ELR (cell line): ENCODE measurements at regions not wholly inside any gene's neighbourhood (a gene's known extent, or its start where the extent isn't known, plus 50 kb on each side); places are given as distances from the start of the nearest gene placed in this dataset.
A peak's percentile ranks its signal among the peaks of the same experiment; 100 is the strongest.
"Not testable (repeated sequence)": the region's sequence is repeated elsewhere in the genome, so short reads cannot be mapped to it uniquely, and the experiment has no call there.

Experiments
- DNase-seq: peaks from one replicate; pipeline ENCODE4 v3.0.0-alpha.2; 2015; ENCODE audit warnings: low read depth

DNA sequence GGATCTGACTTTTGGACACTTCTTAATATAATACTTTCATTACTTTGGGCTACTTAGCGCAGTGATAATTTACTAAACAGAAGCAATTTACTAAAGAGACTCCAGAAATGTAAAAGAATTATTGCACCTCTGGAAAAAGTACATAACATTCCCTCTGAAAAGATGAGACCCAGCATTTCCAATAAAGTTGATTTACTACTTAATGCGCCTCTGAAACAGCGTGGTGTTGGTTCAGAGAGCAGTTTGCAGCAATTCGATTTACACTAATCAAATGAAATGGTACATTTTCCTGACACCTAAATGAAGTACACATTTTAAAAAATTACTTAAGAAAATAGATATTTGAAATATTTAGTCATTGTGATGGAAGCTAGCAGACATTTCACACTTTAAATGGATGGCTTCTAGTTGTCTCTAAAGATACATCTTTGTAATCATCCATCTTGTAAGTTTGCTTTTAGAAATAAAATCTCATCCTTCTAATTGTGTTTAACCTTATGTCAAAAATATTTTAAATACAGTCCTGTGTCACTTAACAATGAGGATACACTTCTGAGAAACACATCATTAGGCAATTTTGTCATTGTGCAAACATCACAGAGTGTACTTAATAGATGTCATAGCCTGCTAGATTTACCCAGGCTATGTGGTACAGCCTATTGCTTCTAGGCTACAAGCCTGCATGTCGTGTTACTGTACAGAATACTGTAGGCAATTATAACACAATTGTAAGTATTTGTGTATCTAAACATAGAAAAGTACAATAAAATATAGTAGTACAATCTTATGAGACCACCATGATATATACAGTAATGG is 284.6 kb upstream of the UBE2E3 start:
- DNase-seq = no peak

DNA sequence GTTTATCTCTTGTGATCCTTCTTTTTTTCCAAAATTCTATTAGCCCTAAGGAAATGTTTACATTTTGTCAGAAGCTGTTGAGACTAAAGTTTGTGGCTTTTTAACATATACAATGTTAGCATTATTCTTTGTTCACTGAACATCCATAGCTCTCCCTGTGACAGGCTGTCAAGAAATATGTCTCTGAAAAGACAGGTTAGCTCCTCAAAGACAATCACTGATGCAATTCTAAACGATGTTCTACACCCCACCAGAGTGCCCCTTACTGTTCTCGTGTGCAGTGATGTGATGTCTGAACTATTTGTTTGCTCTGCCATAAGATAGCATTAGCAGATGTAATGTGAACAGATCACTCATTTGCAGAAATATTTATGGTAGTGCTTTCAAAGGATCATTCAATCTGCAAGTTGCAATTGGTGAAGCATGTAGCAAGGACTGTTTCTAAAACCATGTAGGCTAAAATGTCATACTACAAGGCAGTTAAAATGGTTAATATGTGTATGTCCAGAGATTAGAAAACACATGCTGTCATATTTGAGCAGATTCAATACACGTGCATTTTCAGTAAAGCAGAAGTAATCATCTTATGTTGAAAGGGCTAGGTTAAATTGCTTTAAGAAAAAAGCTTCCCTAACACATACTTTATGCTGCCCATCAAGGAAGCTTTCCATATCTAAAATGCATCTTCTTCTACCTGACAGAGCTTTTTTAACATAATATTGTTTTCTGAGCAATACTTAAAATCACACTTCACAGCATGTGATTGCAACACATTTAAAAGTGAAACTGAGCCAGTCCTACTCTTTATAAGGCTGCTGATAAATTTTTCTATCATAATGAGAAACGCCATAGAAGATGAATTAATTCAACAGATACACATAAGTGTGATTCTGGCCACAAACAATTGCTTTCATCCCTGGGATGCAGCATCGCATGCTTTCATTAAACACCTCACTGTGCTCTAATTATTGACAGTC is 285.7 kb upstream of the UBE2E3 start:
- peak; percentile 26 for DNase-seq

DNA sequence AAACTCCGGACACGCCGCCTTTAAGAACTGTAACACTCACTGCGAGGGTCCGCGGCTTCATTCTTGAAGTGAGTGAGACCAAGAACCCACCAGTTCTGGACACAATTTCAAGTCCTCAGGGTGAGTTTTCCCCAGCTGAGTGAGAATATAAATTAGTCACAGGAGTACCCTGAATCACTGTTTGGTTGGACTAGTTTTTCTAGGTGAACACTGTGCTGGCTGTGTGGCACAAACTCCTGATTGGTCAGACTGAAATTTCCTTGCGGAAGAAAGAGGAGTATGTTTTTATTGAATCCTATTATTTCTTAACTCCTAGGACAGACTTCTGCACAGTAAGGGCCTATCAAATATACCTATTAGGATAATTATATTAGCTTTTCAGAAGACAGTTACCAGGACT is 288.1 kb upstream of the UBE2E3 start:
- no peak for DNase-seq

DNA sequence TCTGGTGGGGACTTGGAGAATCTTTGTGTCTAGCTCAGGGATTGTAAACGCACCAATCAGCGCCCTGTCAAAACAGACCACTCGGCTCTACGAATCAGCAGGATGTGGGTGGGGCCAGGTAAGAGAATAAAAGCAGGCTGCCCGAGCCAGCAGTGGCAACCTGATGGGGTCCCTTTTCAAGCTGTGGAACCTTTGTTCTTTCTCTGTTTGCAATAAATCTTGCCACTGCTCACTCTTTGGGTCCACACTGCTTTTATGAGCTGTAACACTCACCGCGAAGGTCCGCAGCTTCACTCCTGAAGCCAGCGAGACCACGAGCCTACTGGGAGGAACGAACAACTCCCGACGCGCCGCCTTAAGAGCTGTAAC is 288.6 kb upstream of the UBE2E3 start:
- not testable (repeated sequence) for DNase-seq

DNA sequence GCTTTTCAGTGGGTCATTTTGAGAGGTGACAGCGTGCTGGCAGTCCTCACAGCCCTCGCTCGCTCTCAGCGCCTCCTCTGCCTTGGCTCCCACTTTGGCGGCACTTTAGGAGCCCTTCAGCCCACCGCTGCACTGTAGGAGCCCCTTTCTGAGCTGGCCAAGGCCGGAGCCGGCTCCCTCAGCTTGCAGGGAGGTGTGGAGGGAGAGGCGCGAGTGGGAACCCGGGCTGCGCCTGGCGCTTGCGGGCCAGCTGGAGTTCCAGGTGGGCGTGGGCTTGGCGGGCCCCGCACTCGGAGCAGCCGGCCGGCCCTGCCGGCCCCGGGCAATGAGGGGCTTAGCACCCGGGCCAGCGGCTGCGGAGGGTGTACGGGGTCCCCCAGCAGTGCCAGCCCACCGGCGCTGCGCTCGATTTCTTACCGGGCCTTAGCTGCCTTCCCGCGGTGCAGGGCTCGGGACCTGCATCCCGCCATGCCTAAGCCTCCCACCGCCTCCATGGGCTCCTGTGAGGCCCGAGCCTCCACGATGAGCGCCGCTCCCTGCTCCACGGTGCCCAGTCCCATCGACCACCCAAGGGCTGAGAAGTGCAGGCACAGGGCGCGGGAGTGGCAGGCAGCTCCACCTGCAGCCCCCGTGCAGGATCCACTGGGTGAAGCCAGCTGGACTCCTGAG is 289.1 kb upstream of the UBE2E3 start:
- DNase-seq = not testable (repeated sequence)

DNA sequence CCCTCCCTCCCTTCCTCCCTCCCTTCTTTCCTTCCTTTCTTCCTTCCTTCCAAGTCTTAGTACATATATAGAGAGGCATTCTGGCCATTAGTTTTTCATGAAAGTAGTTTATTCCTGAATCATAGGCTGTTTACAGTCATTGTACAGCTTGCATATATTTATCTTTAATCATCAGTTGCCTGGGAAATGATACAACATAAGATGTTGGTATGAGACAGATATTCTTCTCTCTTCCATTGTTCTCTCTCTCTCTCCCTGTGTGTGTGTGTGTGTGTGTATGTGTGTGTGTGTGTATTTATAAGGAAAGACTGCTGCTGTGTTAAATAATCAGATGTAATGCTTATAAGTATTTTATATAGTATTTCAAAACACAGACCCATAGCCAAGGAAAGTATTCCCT is 289.8 kb upstream of the UBE2E3 start:
- peak; percentile 80 for DNase-seq

DNA sequence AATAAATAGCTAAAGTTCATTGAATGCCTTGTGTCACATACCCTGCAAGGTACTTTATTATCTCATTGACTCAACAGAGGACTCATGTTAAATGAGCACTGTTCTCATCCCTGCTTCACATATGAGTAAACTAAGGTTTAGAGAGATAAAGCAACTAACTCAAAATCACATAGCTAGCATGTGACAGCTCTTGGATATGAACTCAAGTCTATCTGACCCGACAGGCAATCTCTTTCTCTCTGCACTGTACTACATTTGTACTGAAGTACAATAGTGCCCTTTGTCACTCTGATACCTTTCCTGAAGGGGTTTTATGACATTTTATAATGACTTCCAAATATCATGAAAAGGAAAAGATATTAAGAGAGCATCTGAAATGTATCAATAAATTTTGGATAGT is 297.5 kb upstream of the UBE2E3 start:
- DNase-seq = no peak

DNA sequence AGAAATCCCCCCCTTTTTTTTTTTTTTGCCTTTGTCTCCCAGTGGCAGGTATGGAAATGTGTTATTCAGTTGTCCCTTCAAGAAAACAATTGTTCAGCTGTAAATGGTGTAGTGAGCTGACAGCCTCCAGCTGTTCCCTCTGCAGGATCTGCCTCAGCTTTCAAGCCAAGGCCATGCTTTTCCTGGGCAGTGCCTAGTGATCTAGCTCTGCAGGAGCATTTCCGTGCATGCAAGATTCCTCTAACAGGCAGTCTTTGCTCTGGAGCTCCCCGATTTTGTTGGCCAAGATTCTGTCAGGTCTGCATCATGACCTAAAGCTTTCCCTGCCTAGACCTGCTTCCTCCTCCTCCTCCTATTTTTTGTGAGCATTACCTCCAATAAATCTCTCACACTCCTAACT is 300.7 kb upstream of the UBE2E3 start:
- DNase-seq = no peak

DNA sequence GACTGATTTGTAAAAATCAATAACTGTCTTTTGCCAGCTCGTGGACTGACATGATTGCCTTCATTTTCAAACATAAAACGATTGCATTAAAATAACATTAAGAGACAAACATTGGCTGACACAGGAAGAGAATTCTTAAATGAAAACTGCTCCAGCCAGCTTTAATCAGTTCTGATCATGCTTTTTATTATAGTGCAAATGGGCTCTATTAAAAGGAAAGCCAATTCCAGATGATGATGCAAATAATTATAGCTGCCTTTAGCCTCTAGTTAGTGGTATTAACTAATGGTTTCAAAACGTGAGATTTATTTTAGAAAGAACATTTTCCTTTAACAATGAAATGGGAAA is 301.8 kb upstream of the UBE2E3 start:
- no peak for DNase-seq

DNA sequence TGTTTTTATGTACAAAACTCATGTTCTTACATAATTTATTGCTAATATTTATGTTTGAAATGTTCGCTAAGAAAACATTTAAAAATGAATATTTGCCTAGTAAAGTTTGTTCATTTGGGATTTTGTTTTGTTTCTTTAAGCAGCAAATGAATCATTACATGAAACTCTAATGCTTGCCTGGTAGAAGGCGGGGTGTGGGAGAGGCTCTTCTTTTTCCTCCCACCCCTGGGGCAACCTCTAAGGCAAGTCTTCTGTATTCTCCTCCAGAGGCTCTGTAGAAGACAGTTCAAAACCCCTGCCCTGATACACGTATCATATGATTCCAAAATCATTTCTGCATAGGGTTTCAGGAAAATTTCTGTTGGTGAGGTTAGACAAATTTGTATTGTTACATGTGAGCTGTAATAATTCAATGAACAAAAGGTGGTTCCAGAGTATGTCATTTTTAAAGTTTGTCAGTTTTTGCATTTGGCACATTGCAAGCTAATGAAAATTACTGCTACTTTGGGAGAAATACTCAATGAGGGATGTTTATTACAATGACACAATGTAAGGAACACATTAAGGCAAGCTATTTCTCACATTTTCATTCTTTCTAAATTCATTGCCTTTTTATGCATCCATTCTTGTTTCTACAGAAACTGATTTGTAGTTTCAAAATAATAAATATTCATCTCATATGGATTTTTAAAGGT is 302.3 kb upstream of the UBE2E3 start:
- DNase-seq = no peak

DNA sequence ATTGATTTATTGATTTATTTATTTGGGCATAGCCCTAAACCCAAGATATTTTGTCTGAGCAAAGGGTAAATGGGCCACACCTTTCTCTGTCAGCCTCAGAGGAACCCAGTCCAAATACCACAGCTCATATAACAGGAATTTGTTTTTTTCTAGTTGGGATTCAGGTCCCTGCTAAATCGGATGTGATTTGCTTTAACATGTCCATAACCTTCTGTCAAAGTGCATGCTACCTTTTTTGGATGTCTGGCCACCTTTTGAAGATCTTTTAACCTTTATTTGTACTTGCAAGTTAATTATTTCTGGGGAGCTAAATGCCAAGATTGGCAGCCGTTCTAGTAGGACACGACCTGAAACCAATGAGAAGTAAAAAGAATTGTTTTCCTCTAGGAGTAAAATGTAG is 303.2 kb upstream of the UBE2E3 start:
- DNase-seq = no peak

DNA sequence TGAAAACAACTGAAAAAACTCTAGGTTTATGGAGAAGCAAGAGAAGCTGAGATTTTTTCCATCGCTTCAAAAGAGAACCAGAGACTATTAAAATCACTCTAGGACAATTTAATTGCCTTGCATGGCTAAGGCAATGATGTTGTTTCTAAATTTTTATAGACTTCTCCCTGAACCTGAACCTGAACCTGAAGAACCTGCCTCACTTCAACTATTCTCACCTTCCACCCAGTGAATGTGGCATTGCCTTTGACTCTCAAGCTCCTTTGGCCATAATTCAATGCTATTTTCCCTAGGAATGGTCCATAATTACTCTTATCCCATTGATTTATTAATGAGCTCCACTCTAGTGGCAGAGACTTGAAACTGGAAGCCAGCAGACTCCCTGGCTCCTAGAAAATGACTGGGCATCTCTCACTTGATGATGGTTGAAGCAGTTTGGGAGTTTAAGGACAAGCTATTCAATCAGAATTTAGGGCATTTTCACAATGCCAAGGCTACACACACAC is 303.8 kb upstream of the UBE2E3 start:
- no peak for DNase-seq

DNA sequence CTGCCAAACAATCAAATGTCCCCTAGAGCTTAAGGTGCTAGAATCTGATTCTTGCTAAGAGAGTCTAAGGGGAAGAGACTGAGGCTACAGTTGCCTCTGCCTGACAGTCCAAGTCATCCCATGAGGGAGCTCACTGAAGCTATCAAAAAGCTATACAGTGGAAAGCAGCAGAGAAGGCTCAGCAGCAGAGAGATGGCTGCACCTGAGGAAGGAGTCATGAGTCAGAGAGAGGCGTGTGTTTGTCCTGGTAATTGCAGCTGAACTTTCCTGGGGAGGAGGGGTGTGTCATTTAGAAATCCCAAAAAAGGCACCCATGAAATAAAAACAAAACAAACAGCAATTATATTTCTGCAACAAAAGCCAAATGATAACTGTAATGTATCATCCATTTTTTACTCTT is 305.2 kb upstream of the UBE2E3 start:
- peak; percentile 12 for DNase-seq

DNA sequence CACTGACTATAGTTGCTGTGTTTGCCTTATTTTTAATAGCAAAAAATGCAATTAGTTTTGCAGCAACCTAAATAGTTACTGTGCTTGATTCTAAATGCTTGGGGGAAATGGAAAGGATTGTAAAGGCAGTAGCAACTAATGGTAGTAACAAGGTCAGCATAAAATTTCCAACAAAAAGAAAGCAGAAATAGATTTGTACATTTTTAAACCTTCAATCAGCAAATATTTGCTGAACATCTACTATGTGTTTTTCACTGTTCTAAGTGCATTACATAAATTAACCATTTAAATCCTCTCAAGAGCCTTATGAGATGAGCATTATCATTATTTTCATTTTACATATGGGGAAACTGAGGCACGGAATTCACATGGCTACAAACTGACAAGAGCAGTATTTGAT is 308.0 kb upstream of the UBE2E3 start:
- no peak for DNase-seq

DNA sequence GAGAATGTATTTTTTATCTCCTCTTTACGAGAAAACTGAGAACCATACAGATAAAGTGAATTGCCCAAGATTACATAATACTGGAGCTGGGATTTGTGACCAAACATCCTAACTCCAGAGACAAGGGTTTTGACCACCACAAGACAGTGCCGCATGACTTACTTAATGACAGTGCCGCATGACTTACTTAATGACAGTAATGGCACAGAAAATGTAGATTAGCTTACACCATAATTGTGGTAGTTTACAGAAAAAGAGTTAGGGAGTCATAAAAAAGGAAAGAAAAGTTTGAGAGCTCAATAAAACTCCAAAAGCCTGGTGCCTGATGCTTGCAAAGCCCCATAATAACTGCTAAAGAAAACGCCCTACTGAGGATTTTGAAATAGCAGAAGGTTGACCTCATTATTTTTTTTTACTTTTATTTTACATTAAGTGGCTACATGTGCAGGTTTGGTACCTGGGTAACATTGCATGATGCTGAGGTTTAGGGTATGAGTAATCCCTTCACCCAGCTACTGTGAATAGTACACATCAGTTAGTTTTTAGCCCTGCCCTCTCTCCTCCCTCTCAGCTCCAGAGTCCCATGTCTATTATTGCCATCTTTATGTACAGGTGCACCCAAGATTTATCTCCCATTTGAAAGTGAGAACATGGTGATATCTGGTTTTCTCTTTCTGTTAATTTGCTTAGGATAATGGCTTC is 310.0 kb upstream of the UBE2E3 start:
- no peak for DNase-seq

DNA sequence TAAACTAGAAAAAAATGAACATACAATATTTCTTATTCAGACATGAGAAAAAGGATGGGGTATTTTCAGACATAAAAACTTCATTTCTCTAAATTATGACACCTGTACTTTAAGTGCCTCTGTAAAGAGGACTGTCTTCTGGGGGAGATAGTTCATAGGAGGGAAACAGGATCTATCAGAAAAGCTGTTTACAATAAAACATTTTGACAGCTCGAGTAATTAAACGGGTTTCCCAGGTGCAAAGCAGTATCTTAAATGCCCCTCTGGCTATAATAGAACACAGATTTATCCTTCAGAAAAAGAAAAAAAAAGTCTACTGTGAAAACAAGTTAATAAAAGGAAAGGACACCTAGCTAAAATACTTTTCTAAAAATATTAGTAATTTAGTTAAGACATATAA is 311.4 kb upstream of the UBE2E3 start:
- no peak for DNase-seq

DNA sequence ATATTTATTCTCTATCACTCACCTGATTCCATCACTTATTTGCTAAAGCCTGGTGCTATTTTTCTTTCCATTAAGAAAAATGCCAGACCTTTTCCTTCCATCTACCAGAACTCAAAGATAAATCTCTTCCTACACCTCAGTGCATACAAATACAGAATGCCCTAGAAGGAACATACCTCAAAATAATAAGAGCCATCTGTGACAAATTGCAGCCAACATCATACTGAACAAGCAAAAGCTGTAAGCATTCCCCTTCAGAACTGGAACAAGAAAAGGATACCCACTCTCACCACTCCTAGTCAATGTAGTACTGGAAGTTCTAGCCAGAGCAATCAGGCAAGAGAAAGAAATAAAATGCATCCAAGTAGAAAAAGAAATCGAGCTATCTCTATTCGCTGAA is 315.9 kb upstream of the UBE2E3 start:
- DNase-seq = no peak

DNA sequence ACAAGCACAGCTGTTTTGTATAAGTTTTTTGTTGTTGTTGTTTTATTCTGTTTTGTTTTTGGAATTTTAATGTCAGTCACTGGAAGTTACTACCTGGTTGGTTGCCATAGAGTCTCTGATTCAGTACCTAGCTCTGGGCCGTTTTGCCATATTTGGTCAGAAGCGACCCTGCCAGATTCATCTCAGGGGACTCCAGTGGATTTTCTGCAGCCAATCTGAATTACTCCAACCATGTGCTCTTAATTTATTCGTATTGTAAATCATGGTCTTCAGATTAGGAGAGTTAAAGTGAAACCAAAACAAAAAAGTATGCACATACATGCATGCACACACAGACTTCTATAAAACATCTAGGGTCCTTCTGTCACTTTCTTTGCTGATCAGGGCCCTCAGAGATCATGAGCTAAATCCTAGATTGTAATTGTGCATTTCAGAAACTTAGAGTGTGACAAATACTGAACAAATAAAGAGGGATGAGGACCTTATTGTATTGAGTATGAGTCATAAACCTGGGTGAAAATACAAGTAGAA is 317.4 kb upstream of the UBE2E3 start:
- peak; percentile 6 for DNase-seq

DNA sequence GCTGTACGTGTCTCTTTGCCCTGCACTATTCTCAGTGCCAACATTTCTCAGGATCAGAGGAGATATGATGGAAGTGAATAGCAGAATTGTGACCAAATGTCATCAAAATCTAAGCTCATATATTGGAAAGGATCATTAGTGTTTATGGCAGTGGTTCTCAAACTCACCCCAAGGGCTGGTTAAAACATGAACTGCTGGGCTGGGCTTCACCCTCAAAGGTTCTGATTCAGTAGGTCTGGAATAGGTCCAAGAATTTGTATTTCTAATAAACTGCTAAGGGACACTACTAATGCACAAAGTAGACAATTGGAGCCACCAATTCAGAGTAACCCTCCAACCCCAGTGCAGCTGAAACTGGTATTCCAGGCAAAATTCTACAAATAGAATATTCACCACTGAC is 317.9 kb upstream of the UBE2E3 start:
- peak; percentile 23 for DNase-seq

DNA sequence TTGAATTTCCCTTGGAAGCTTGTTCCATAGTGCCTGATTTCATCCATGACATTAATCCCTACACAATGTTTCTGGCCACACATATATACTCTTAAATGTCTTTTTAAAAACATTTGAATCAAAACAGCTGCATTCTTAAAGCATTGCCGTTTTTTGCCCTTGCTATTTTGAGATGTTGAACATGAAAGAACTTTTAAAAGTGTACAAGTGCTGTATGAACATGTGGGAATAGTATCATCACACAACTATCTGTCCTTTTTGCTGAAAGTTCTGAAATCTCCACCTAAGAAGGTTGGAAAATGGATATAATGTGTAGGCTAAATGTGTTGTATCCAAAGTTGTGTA is 318.7 kb upstream of the UBE2E3 start:
- DNase-seq = no peak
